ENCODE measurements at regions not wholly inside any gene's neighbourhood (a gene's known extent, or its start where the extent isn't known, plus 50 kb on each side); places are given as distances from the start of the nearest gene placed in this dataset.
"Not testable (repeated sequence)": the region's sequence is repeated elsewhere in the genome, so short reads cannot be mapped to it uniquely, and the experiment has no call there.

DNA sequence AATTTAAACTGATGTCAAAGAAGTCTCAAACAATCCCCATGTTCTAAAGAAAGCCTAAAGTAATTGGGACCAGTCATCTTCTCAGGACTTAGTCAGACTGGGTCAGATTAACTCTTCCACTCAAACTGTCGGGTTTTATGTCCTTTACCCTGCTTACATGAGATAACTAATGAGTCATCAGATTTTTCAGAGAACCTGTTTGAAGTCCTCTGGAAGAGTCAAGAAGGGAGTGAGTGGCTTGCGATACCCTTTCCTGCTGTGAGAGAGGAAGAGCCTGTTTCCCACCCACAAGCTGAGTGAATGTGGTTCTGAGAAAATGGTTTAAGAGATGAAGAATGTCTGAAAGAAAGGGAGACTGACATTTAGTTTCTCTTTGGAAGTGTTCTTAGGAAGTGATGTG is 1866.7 kb upstream of the C9orf72 start:
- no peak for DNase-seq

DNA sequence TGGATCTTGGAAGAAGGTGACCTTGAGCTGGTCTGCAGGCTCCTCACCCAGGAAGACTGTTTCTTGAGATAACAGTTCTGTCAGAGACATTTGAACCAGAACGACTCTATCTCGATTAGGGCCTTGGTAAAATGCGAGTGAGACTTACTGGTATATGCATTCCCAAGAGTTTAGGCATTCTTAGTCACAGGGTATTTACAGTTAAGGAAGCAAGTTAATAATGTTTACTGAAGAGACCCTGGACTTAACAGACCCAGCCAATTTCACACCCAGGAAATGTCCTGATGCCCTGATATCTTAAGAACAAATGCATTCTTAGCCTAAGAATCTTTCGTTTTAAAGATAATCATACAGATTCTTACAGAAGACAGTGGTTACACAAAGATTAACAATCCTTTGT is 1867.2 kb upstream of the C9orf72 start:
- no peak for DNase-seq

- no peak for DNase-seq
Observed at GRCh38 chr9:29445751-29446150, 1872.5 kb upstream of the C9orf72 start.

DNA sequence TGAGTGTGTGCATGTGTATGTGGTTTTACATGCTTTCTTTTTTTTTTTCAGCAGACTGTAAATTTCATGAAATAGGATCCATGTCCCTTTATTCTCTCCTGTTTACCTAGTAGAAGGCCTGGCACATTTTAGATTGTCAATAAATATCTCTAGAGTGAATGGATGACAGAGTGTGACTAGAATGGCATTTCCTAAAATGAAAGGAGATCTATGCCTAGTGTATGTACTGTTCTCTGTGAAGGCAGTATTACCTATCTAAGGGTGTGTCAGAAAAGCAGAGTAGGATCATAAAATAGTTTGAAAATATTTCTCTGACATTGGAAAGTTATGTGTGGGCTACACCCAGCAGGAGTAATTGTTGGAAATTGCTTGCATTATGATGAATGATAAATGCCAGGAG is 1876.0 kb upstream of the C9orf72 start:
- no peak for DNase-seq

- not testable (repeated sequence) for DNase-seq
Observed at GRCh38 chr9:29450343-29450875, 1877.1 kb upstream of the C9orf72 start.

DNA sequence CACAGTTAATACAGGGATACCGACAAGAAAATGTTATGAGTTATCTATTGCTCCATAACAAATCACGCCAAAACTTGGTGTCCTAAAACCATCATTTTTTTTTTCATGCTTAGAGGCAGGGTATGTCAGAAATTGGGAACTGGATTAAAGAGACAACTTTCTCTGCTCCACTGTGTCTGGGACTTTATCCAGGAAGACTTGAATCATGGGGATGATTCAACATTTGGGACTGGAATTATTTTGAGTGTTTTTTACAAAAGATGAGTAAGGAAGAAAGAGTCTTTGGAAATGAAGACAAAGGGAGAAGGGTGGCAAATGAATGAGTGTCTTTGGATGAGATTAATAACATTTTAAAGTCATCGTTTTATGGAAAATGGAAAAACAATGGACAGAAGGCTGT is 1883.7 kb upstream of the C9orf72 start:
- no peak for DNase-seq

GRCh38 chr9:29475471-29475870 is 1902.2 kb upstream of the C9orf72 start:
- DNase-seq, result no peak

DNA sequence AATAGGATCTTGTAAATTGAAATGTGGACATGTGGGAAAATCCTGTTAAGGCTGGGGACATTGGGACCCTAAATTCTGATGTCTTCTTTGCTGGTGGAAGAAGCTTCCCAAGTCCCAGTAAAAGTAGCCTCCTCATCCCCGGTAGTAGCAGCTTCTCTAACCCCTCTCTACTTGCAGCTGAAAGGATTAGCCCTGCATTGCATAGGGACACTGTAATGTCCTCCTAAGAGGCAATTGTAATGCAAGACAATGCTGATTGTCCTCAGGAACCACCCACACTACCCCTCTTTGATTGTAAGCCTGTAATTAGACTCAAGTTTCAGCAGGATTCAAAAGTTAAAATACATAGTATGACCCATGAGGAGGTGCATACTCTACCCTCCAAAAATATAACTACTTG is 1938.4 kb upstream of the C9orf72 start:
- no peak for DNase-seq

GRCh38 chr9:29514336-29514735 is 1941.1 kb upstream of the C9orf72 start:
- DNase-seq, result no peak

DNA sequence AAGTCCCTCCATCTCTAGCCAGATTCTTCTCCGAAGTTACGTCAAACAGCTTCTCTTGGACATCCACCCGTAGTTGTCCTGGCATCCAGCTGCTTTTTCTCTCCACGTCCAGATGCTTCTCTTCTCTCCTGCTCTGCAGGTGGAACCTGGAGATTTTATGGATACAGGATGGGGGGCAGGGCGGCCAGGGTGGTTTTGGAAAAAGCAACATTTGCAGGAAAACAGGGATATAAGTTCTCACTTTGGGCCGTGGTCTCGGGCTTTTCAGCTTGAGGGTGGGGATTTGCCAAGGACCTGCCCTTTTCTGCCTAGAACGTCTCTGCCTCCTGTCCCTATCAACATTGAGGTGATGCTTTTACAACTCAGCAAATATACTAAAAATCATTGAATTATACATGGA is 1941.6 kb upstream of the C9orf72 start:
- no peak for DNase-seq

GRCh38 chr9:29548436-29548835 is 1975.2 kb upstream of the C9orf72 start:
- DNase-seq, result no peak

DNA sequence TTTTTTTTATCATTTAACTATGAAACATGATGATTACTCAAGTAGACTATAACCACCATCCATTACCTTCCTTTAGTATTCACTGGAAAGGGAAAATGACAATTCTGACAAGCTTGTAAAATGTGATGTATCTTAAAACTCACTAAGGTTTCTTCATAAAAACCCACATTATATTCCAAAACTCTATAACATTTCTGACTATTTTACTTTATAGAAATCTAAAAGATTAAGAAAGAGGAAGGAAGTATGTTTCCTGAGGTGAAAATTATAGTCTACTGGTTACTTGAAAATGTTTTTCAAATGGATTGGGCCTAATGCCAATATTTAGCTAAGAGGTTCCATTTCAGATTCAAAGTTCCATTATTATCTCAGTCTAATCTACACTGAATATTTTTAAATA is 1982.2 kb upstream of the C9orf72 start:
- DNase-seq, result no peak

DNA sequence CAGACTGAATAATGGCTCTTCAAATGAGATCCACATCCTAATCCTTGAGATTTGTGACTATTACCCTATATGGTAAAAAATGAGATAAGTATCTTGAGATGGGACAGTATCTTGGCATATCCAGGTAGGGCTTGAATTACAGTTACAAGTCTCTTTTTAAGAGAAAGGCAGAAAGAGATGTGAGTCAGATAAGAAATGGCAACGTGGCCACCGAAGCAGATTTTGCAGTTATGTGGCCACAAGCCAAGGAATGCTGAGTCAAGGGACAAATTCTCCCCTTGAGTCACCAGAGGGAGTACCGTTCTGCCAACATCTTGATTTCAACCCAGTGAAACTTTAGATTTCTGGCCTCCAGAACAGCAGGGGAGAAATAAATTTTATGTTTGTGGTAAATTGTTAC is 1983.0 kb upstream of the C9orf72 start:
- no peak for DNase-seq

GRCh38 chr9:29556746-29557145 is 1983.5 kb upstream of the C9orf72 start:
- DNase-seq, result no peak

GRCh38 chr9:29564564-29564963 is 1991.3 kb upstream of the C9orf72 start:
- no peak for DNase-seq

DNA sequence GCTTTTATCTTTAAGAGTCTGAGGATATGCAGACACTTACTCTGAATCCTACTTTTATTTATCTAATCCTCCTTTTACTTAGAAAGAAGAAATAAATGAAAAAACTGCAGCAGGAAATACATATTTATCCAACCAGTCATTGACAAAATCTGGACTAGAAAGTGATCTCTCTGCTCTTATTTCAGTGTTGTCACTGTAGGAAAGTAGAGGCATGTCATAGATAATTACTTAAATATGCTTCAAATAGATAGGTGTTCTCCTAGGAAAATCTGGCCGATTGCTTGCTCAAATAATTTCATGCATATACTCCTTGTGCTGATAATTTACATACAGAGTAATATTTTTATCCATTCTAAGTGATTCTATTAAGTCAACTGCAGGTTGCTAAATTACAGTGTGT is 2001.9 kb upstream of the C9orf72 start:
- no peak for DNase-seq

GRCh38 chr9:29588361-29588760 is 2015.1 kb upstream of the C9orf72 start:
- DNase-seq, result no peak

- peak in 3 of 4 experiments; percentile 3 to 38 (median 5) for DNase-seq
Observed at GRCh38 chr9:29609282-29609681, 2036.0 kb upstream of the C9orf72 start.

GRCh38 chr9:29613773-29614172 is 2040.5 kb upstream of the C9orf72 start:
- DNase-seq, result no peak

DNA sequence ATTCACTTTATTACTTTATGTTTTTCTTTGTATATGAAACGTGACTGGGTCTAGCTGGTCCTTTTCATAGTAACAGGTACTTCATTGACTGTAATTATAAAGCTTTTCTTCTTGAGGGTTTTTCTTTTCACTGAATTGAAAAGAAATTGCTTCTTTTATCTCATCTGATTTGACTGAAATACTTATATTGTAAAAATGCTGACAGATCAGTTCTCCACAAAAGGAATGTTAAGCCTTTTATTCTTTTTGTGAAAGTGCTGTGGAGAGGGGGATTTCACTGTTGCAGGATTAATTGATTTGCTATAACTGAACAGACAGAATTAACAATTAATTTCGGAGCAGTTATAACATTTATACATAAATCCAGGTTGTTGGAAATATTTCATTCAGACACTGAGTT is 2043.6 kb upstream of the C9orf72 start:
- no peak for DNase-seq

DNA sequence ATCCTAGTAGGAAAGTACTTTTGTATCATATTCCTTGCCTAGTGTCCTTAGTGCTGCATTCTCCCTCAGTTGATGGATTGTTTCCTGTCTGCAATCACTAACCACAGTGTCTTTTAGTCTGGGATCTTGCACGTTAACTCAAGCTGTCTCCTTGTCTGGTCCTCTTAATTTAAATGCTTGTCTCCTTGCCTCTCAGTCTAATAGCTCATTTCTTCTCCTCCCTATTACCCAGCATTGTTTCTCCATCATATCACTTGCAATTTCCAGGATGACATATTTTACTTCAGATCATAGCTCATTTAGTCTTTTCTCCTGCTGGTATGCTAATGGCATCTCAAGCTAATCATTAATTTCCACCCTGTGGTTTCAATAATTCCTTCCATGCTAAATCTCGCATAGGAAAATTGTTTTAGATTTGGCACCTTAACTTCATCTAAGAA is 2052.0 kb upstream of the C9orf72 start:
- DNase-seq, result no peak

DNA sequence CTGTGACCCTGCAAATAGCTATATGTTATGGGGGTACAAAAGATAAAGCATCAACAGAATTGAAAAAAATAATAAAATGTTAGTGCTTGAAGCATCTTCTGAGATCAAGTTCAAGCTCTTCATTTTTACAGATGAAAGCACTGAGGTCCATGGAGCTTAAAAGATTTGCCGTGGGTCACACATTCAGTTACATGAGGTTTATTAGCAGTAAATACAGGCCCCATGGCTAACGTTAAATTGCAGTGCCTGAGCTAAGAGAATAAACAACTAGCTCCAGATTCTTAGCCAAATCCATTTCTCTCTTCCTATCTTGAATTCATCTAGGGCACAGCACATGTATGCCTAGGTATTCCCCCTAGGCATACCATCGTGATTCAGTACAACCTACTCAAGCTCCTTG is 2052.7 kb upstream of the C9orf72 start:
- DNase-seq, result no peak

- not testable (repeated sequence) for DNase-seq
Observed at GRCh38 chr9:29628856-29629255, 2055.6 kb upstream of the C9orf72 start.

- no peak for DNase-seq
Observed at GRCh38 chr9:29637471-29638237, 2064.4 kb upstream of the C9orf72 start.

DNA sequence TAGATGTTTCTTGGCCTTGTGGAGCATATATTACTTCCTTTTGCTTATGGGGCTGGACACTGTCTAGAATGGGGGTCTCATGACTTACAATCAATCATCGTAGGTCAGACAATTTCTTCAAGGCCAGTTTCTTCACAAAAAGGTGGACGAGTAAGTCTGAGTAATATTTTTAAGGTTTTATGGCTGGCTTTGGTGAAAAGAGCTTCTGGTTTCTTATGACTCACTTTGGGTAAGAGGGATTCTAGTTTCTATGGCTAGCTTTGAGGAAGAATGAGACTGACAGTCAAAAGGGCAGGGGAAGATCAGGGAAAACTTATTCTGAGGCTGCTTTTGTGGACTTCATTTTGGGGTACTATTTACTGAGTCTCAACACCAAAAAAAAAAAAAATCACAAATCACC is 2067.2 kb upstream of the C9orf72 start:
- DNase-seq, result no peak

Data from suppressor macrophage (primary cell).